OCI-LY3 (cell line): ENCODE measurements at regions not wholly inside any gene's neighbourhood (a gene's known extent, or its start where the extent isn't known, plus 50 kb on each side); places are given as distances from the start of the nearest gene placed in this dataset.

ENCODE experiments used
- EZH2phosphoT487 ChIP-seq: fragments of 200-600 bp; shearing (Covaris generic); IDR thresholded peaks from 2 replicates; pipeline ENCODE4 v1.6.1; 2018; ENCODE audit warnings: antibody characterized with exemption, mixed run types, low read depth
- TF ChIP-seq, protein P1 (sequence below): fragments of 200-600, 300-600 bp; sonication (generic); IDR thresholded peaks from 2 replicates; pipeline ENCODE4 v1.5.1; 2014; ENCODE audit warnings: antibody characterized with exemption, low read length, low read depth

DNA sequence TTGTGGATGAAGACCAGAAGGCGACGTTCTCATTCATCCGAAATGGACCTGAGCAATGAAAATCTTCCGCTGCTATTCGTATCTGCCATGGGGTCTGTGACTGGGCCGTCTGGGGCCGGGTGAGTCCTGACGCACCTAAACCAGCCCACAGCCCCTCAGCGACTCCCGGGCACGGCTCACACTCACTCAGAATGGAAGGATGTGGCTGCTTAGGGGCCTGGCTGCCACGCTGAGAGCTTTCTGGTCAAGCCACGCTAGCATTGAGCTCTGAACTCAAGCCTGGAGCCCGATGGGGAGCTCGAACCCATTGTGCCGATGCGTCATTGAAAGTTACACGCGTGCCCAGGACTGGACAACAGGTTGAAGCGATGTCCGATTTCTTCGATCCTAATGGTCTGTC lies 97.8 kb downstream of the MRPL36 start:
- TF ChIP-seq, protein P1, sequence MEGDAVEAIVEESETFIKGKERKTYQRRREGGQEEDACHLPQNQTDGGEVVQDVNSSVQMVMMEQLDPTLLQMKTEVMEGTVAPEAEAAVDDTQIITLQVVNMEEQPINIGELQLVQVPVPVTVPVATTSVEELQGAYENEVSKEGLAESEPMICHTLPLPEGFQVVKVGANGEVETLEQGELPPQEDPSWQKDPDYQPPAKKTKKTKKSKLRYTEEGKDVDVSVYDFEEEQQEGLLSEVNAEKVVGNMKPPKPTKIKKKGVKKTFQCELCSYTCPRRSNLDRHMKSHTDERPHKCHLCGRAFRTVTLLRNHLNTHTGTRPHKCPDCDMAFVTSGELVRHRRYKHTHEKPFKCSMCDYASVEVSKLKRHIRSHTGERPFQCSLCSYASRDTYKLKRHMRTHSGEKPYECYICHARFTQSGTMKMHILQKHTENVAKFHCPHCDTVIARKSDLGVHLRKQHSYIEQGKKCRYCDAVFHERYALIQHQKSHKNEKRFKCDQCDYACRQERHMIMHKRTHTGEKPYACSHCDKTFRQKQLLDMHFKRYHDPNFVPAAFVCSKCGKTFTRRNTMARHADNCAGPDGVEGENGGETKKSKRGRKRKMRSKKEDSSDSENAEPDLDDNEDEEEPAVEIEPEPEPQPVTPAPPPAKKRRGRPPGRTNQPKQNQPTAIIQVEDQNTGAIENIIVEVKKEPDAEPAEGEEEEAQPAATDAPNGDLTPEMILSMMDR, result no peak
- TF ChIP-seq EZH2phosphoT487, result no peak
